ENCODE measurements at regions not wholly inside any gene's neighbourhood (a gene's known extent, or its start where the extent isn't known, plus 50 kb on each side); places are given as distances from the start of the nearest gene placed in this dataset.

DNA sequence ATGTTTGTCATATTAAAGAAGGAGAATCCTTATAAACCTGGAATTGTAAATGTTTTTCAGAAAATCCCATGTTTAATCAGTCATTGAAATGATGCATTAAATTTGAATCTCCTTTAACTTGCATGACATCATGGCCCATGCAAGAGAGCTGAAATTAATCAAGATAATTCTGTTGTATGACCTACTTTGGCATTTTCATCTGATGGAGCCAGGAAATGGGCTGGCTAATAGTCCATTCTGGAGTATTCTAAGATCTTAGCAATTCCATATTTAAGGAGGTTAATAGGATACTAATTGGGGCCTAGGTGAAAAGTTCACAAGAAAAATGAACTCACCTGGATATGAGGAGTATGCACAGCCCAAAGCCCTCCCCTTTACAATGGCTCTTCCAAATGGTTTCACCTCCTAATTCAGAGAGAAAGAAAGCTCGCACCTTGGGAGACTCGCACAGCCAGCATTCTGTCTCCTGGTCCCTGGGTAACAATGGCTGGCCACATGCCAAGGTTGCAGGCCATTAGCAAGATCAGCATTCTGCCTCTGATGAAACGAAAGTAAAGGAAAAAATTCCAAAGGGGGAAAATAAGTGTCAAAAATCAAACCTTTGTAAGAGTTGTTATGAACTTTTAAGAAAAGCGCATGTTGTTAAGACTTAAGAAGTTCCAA lies 786.4 kb downstream of the MCTP2 start:
- TF ChIP-seq CTCF (IDR thresholded peaks at IDR 0.05) (no peak), POLR2A (IDR thresholded peaks at IDR 0.05) (no peak)

Data from suprapubic skin (tissue), 3 donors.